ENCODE measurements at regions not wholly inside any gene's neighbourhood (a gene's known extent, or its start where the extent isn't known, plus 50 kb on each side); places are given as distances from the start of the nearest gene placed in this dataset.
A peak's percentile ranks its signal among the peaks of the same experiment; 100 is the strongest.

- Mint-ChIP-seq H3K27me3 (no peaks in the 10 kb centered on the region), H3K4me1 (ENCODE audit: unreplicated experiment) (peaks cover 28% of the 10 kb centered on the region), H3K27ac (no peak overlapping the region), H3K9me3 (peaks cover 10% of the 10 kb centered on the region), H3K36me3 (peaks cover 4% of the 10 kb centered on the region), H3K4me3 (no peak overlapping the region)
- TF ChIP-seq CTCF (conservative IDR thresholded peaks at IDR 0.05), result no peak
- no peak for DNase-seq (ENCODE audit: extremely low spot score, unreplicated experiment)
These were observed 623.1 kb downstream of the BNC2 start for GRCh38 chr9:16247188-16247875.

- Mint-ChIP-seq H3K4me1 (ENCODE audit: unreplicated experiment) (peaks cover 37% of the 10 kb centered on the region), H3K27ac (no peak overlapping the region), H3K9me3 (peaks cover 10% of the 10 kb centered on the region), H3K36me3 (peaks cover 4% of the 10 kb centered on the region), H3K4me3 (no peak overlapping the region), H3K27me3 (no peaks in the 10 kb centered on the region)
- TF ChIP-seq CTCF (conservative IDR thresholded peaks at IDR 0.05), result no peak
- no peak for DNase-seq (ENCODE audit: extremely low spot score, unreplicated experiment)
These were observed 621.6 kb downstream of the BNC2 start for GRCh38 chr9:16248822-16249221.

- Mint-ChIP-seq H3K27ac (no peak overlapping the region), H3K9me3 (peaks cover 17% of the 10 kb centered on the region), H3K4me3 (no peak overlapping the region), H3K4me1 (ENCODE audit: unreplicated experiment) (peaks cover 45% of the 10 kb centered on the region), H3K27me3 (peaks cover 5% of the 10 kb centered on the region), H3K36me3 (peaks cover 4% of the 10 kb centered on the region)
- DNase-seq (ENCODE audit: extremely low spot score, unreplicated experiment), result no peak
- no peak for TF ChIP-seq CTCF (conservative IDR thresholded peaks at IDR 0.05)
These were observed 617.9 kb downstream of the BNC2 start for GRCh38 chr9:16252616-16253015.

GRCh38 chr9:16254674-16255073, 615.8 kb downstream of the BNC2 start:
- Mint-ChIP-seq H3K9me3 (peaks cover 13% of the 10 kb centered on the region), H3K27me3 (peaks cover 5% of the 10 kb centered on the region), H3K4me3 (no peak overlapping the region), H3K4me1 (ENCODE audit: unreplicated experiment) (peaks cover 52% of the 10 kb centered on the region), H3K27ac (no peak overlapping the region), H3K36me3 (no peaks in the 10 kb centered on the region)
- TF ChIP-seq CTCF (conservative IDR thresholded peaks at IDR 0.05), result no peak
- no peak for DNase-seq (ENCODE audit: extremely low spot score, unreplicated experiment)

- no peaks in the 10 kb centered on the region for H3K36me3 Mint-ChIP-seq
- peaks cover 51% of the 10 kb centered on the region for H3K4me1 Mint-ChIP-seq (ENCODE audit: unreplicated experiment)
- peaks cover 13% of the 10 kb centered on the region for H3K9me3 Mint-ChIP-seq
- H3K4me3 Mint-ChIP-seq, result peak overlapping the region; percentile 3
- no peak overlapping the region for H3K27ac Mint-ChIP-seq
- no peak for DNase-seq (ENCODE audit: extremely low spot score, unreplicated experiment)
- H3K27me3 Mint-ChIP-seq, result peaks cover 5% of the 10 kb centered on the region
- TF ChIP-seq CTCF (conservative IDR thresholded peaks at IDR 0.05), result no peak
These were observed 615.3 kb downstream of the BNC2 start for GRCh38 chr9:16255217-16255616.
